Stimulated activated CD4-positive, alpha-beta T cell treated with anti-CD3 and anti-CD28 coated beads, Interleukin-12 subunit alpha, Interleukin-12 subunit beta, amount 100 ng/mL, for 48 hours (primary cell): ENCODE measurements at regions not wholly inside any gene's neighbourhood (a gene's known extent, or its start where the extent isn't known, plus 50 kb on each side); places are given as distances from the start of the nearest gene placed in this dataset.

ENCODE experiments used
- DNase-seq, 3 donors: peaks; one replicate each; pipeline ENCODE4 v3.0.0-alpha.2; 2020; ENCODE audit warnings: low read depth in 2 of 3, low spot score in 1 of 3

DNA sequence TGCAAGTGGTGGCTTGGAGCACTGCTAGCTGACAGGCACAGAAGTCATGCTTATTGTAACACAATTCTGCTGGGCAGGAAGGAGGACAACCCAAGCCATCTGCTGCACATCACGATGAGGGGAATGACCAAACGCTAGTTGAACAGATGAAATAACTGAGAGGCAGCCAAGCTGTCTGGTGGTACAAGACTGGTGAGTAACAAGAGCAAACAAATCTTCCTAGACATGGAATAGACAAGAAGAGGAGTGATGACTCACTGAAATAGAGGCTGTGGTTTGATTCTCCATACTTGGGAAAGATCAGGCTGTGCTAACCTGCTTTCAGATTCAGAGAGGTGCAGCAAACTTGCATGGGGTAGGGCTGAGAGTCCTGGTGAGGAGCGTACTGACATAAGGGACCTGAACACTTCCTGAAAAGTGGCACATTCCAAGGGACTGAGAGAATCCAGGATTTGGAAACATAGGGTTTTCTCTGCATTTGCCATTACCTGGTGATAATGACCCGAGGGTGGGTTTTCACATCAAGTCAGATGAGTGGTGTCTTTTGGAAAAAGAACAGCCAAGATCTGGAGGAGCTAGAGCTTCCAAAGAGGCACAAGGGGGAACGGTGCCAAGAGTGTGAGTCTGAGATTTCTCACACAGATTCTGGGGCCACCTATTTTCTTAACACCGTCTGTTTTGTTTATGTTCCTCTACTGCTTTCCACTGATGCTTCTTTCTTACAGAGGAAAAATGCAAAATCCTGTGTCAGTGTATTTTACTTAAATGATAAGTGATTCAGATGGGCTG, 60.0 kb downstream of the PRL start:
- DNase-seq = no peak
